H9 (cell line): ENCODE measurements at regions not wholly inside any gene's neighbourhood (a gene's known extent, or its start where the extent isn't known, plus 50 kb on each side); places are given as distances from the start of the nearest gene placed in this dataset.

Source experiments
- DNase-seq: peaks from one replicate; pipeline ENCODE4 v3.0.0-alpha.2; 2017
- H2AFZ ChIP-seq: one replicate; pipeline ENCODE4 v1.6.1; 2013; ENCODE audit warnings: mild to moderate bottlenecking, low read length, control low read depth, moderate library complexity
- H2AK5ac ChIP-seq: 2 replicates; pipeline ENCODE4 v1.6.1; 2013; ENCODE audit warnings: low read length, control low read depth, mixed read lengths; ENCODE audit not compliant: insufficient read length
- H2BK120ac ChIP-seq: one replicate; pipeline ENCODE4 v1.6.1; 2013; ENCODE audit warnings: low read depth, mild to moderate bottlenecking, low read length, control low read depth, inconsistent platforms; ENCODE audit not compliant: poor library complexity, severe bottlenecking
- H2BK12ac ChIP-seq: 2 replicates; pipeline ENCODE4 v1.6.1; 2013; ENCODE audit warnings: low read length, control low read depth, mixed read lengths, low read depth; ENCODE audit not compliant: insufficient read length
- H2BK15ac ChIP-seq: 2 replicates; pipeline ENCODE4 v1.6.1; 2013; ENCODE audit warnings: low read depth, low read length, control low read depth
- H2BK20ac ChIP-seq: one replicate; pipeline ENCODE4 v1.6.1; 2013; ENCODE audit warnings: low read depth, mild to moderate bottlenecking, low read length, control low read depth, inconsistent platforms; ENCODE audit not compliant: poor library complexity, severe bottlenecking
- H2BK5ac ChIP-seq: 2 replicates; pipeline ENCODE4 v1.6.1; 2013; ENCODE audit warnings: low read length, control low read depth, mixed read lengths; ENCODE audit not compliant: insufficient read length
- H3K14ac ChIP-seq: 2 replicates; pipeline ENCODE4 v1.6.1; 2013; ENCODE audit warnings: low read length, control low read depth; ENCODE audit not compliant: insufficient read depth
- H3K18ac ChIP-seq: 2 replicates; pipeline ENCODE4 v1.6.1; 2013; ENCODE audit warnings: low read depth, mild to moderate bottlenecking, mixed read lengths, low read length, control low read depth; ENCODE audit not compliant: insufficient read length
- H3K23ac ChIP-seq: 2 replicates; pipeline ENCODE4 v1.6.1; 2013; ENCODE audit warnings: low read length, control low read depth, mixed read lengths, low read depth; ENCODE audit not compliant: insufficient read length
- H3K23me2 ChIP-seq: 2 replicates; pipeline ENCODE4 v1.6.1; 2013; ENCODE audit warnings: low read depth, mild to moderate bottlenecking, mixed read lengths, low read length, control low read depth; ENCODE audit not compliant: insufficient read length, poor library complexity, severe bottlenecking
- H3K27ac ChIP-seq: 2 replicates; pipeline ENCODE4 v1.5.1; 2013; ENCODE audit warnings: low read length, control low read depth, mixed read lengths, low read depth; ENCODE audit not compliant: insufficient read length
- H3K27me3 ChIP-seq: 2 replicates; pipeline ENCODE4 v1.6.1; 2013; ENCODE audit warnings: low read length, control low read depth, inconsistent platforms; ENCODE audit not compliant: insufficient read depth
- H3K4ac ChIP-seq: 2 replicates; pipeline ENCODE4 v1.6.1; 2013; ENCODE audit warnings: low read depth, mild to moderate bottlenecking, control low read depth, inconsistent platforms, low read length, moderate library complexity
- H3K4me1 ChIP-seq: 2 replicates; pipeline ENCODE4 v1.6.1; 2013; ENCODE audit warnings: low read length, control low read depth, inconsistent platforms; ENCODE audit not compliant: insufficient read depth
- H3K4me2 ChIP-seq: 2 replicates; pipeline ENCODE4 v1.6.1; 2013; ENCODE audit warnings: low read length, control low read depth, mixed read lengths; ENCODE audit not compliant: insufficient read length, insufficient read depth
- H3K56ac ChIP-seq: 2 replicates; pipeline ENCODE4 v1.6.1; 2013; ENCODE audit warnings: low read depth, mild to moderate bottlenecking, mixed read lengths, low read length, control low read depth; ENCODE audit not compliant: insufficient read length
- H3K79me1 ChIP-seq: 2 replicates; pipeline ENCODE4 v1.6.1; 2013; ENCODE audit warnings: low read depth, mild to moderate bottlenecking, moderate library complexity, low read length, control low read depth, inconsistent platforms; ENCODE audit not compliant: insufficient read depth, poor library complexity, severe bottlenecking
- H3K79me2 ChIP-seq: 2 replicates; pipeline ENCODE4 v1.6.1; 2013; ENCODE audit warnings: low read length, control low read depth, inconsistent platforms; ENCODE audit not compliant: insufficient read depth
- H3K9ac ChIP-seq: 2 replicates; pipeline ENCODE4 v1.6.1; 2013; ENCODE audit warnings: low read length, control low read depth, mixed read lengths; ENCODE audit not compliant: insufficient read length; ENCODE audit errors: extremely low read depth
- H3K9me3 ChIP-seq: one replicate; pipeline ENCODE4 v1.6.1; 2013; ENCODE audit warnings: low read depth, low read length, inconsistent platforms; ENCODE audit not compliant: control insufficient read depth
- H3T11ph ChIP-seq: one replicate; pipeline ENCODE4 v1.6.1; 2013; ENCODE audit warnings: mild to moderate bottlenecking, low read length, control low read depth, inconsistent platforms
- H4K20me1 ChIP-seq: one replicate; pipeline ENCODE4 v1.6.1; 2013; ENCODE audit not compliant: control insufficient read depth, insufficient read length, insufficient read depth
- H4K5ac ChIP-seq: 2 replicates; pipeline ENCODE4 v1.6.1; 2013; ENCODE audit warnings: low read depth, mild to moderate bottlenecking, mixed read lengths, low read length, control low read depth; ENCODE audit not compliant: insufficient read length
- H4K8ac ChIP-seq: replicated peaks from 2 replicates; pipeline ENCODE4 v1.6.1; 2013; ENCODE audit warnings: low read length, control low read depth, mixed read lengths, low read depth; ENCODE audit not compliant: insufficient read length
- H4K91ac ChIP-seq: 2 replicates; pipeline ENCODE4 v1.6.1; 2013; ENCODE audit warnings: low read depth, mild to moderate bottlenecking, moderate library complexity, mixed read lengths, low read length, control low read depth; ENCODE audit not compliant: insufficient read length
- H3K27ac Mint-ChIP-seq, 3 experiments: 2 replicates in 2 of 3; 3 replicates in 1 of 3; pipeline ENCODE4 v1.8.0; 2020 to 2021; ENCODE audit warnings: mixed read lengths in 3 of 3, mild to moderate bottlenecking in 1 of 3, moderate library complexity in 1 of 3
- H3K27me3 Mint-ChIP-seq: 2 replicates; pipeline ENCODE4 v1.8.0; 2021; ENCODE audit warnings: low read depth, mild to moderate bottlenecking, moderate library complexity, mixed read lengths
- H3K36me3 Mint-ChIP-seq, 3 experiments: 2 replicates in 2 of 3; 3 replicates in 1 of 3; pipeline ENCODE4 v1.8.0; 2020 to 2021; ENCODE audit warnings: low read depth in 3 of 3, mixed read lengths in 3 of 3; ENCODE audit not compliant: insufficient read depth in 1 of 3
- H3K4me1 Mint-ChIP-seq, 2 experiments: 2 replicates each; pipeline ENCODE4 v1.8.0; 2020; ENCODE audit warnings: mixed read lengths in 2 of 2
- H3K4me3 Mint-ChIP-seq, 2 experiments: 2 replicates in 1 of 2; 3 replicates in 1 of 2; pipeline ENCODE4 v1.8.0; 2020 to 2021; ENCODE audit warnings: mild to moderate bottlenecking in 2 of 2, mixed read lengths in 2 of 2, moderate library complexity in 1 of 2
- H3K9me3 Mint-ChIP-seq, 2 experiments: 2 replicates in 1 of 2; 3 replicates in 1 of 2; pipeline ENCODE4 v1.8.0; 2020; ENCODE audit warnings: mild to moderate bottlenecking in 2 of 2, mixed read lengths in 2 of 2, moderate library complexity in 1 of 2
- WGBS: extraction: QIAGEN DNeasy Blood & Tissue Kit; methylation state at CpG from one replicate; pipeline ENCODE4 v1.1.7; 2013; ENCODE audit warnings: missing lambda C conversion rate, low lambda C conversion rate, mixed read lengths; ENCODE audit not compliant: insufficient read length; ENCODE audit errors: extremely low coverage; 5-methylcytosine and 5-hydroxymethylcytosine counted together
- TF ChIP-seq, protein P1 (sequence below): fragments of 200-600 bp; sonication (generic); conservative IDR thresholded peaks from 3 replicates; pipeline ENCODE4 v1.8.0; 2021; ENCODE audit warnings: antibody characterized with exemption, mild to moderate bottlenecking

DNA sequence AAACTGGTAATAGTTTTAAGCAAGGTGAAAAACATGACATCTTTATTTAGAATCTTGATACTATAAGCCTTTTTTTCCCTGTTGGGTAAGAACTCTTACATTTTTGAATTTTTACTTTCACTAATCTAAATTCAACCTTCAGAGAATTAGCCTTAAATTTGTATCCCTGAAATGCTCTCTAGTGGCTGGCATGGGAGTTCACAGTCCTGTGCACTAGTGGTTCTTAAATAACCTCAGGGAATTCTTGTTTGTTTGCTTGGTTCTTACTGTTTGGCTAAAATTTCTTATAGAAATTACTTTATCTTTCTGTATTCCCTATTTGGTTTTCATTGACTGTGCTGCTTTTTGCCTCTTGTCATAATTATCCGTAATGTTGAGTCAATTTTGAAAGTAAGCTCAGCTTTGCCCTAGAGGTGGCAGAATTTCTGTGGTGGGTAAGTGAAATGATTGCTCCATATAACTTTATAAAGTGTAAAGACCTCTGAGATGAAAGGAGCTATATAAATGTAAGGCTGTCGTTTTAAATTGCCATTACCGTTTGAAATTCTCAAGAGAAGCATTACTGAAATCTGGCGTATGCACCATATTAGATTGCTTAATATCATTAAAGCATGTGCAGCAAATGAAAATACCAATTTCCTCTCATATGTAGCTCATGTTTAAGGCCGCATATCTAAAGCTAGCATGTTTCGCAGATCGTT is 391.3 kb upstream of the FIGN start:
- no peaks in the 10 kb centered on the region for H3K4me1 ChIP-seq
- no peaks in the 10 kb centered on the region for H3K79me1 ChIP-seq
- H3K56ac ChIP-seq: no peak overlapping the region
- Mint-ChIP-seq H3K4me3 (no peak overlapping the region), H3K4me1 (no peaks in the 10 kb centered on the region), H3K27me3 (no peaks in the 10 kb centered on the region), H3K27ac (no peak overlapping the region), H3K36me3 (no peaks in the 10 kb centered on the region), H3K9me3 (no peaks in the 10 kb centered on the region)
- no peak overlapping the region for H4K8ac ChIP-seq
- no peak overlapping the region for H2BK15ac ChIP-seq
- no peak overlapping the region for H2BK5ac ChIP-seq
- H4K5ac ChIP-seq: no peak overlapping the region
- H3T11ph ChIP-seq: no peak overlapping the region
- no peak overlapping the region for H3K4ac ChIP-seq
- no peak overlapping the region for H3K18ac ChIP-seq
- H4K91ac ChIP-seq: no peak overlapping the region
- DNase-seq: no peak
- no peaks in the 10 kb centered on the region for H3K23me2 ChIP-seq
- no peak overlapping the region for H2BK12ac ChIP-seq
- no peak overlapping the region for H3K23ac ChIP-seq
- no peaks in the 10 kb centered on the region for H3K79me2 ChIP-seq
- H3K27me3 ChIP-seq: no peaks in the 10 kb centered on the region
- H3K9ac ChIP-seq: no peak overlapping the region
- WGBS: no CpG with 5 or more reads among the region's 7 CpGs
- H2BK20ac ChIP-seq: no peak overlapping the region
- H3K14ac ChIP-seq: no peak overlapping the region
- H3K4me2 ChIP-seq: no peak overlapping the region
- no peak overlapping the region for H2BK120ac ChIP-seq
- H2AFZ ChIP-seq: no peak overlapping the region
- no peaks in the 10 kb centered on the region for H4K20me1 ChIP-seq
- H3K9me3 ChIP-seq: no peaks in the 10 kb centered on the region
- TF ChIP-seq, protein P1, sequence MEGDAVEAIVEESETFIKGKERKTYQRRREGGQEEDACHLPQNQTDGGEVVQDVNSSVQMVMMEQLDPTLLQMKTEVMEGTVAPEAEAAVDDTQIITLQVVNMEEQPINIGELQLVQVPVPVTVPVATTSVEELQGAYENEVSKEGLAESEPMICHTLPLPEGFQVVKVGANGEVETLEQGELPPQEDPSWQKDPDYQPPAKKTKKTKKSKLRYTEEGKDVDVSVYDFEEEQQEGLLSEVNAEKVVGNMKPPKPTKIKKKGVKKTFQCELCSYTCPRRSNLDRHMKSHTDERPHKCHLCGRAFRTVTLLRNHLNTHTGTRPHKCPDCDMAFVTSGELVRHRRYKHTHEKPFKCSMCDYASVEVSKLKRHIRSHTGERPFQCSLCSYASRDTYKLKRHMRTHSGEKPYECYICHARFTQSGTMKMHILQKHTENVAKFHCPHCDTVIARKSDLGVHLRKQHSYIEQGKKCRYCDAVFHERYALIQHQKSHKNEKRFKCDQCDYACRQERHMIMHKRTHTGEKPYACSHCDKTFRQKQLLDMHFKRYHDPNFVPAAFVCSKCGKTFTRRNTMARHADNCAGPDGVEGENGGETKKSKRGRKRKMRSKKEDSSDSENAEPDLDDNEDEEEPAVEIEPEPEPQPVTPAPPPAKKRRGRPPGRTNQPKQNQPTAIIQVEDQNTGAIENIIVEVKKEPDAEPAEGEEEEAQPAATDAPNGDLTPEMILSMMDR: peak; percentile 34; the same call in 2 of the 3 replicates
- no peak overlapping the region for H3K27ac ChIP-seq
- no peak overlapping the region for H2AK5ac ChIP-seq
